ENCODE measurements at regions not wholly inside any gene's neighbourhood (a gene's known extent, or its start where the extent isn't known, plus 50 kb on each side); places are given as distances from the start of the nearest gene placed in this dataset.

GRCh38 chr6:147733686-147734085, 225.2 kb downstream of the SAMD5 start:
- H3K4me3 ChIP-seq (replicated peaks in 1 of 3; ENCODE audit: low read depth in 2 of 3, low read length in 3 of 3), result no peak overlapping the region
- no peak overlapping the region for H3K4me3 Mint-ChIP-seq
- H3K4me1 ChIP-seq (ENCODE audit: control insufficient read depth in 1 of 2, insufficient read depth in 2 of 2, low read length in 2 of 2), result no peaks in the 10 kb centered on the region
- intact Hi-C loops (cut with micrococcal nuclease), result no loop called here
- peaks cover 0 to 1% (median under 1%) of the 10 kb centered on the region in 3 donors for H3K27me3 Mint-ChIP-seq (ENCODE audit: low read depth in 3 of 3)
- H3K4me2 ChIP-seq (replicated peaks; ENCODE audit: extremely low read depth, low read length, poor library complexity, severe bottlenecking), result no peak overlapping the region
- no peaks in the 10 kb centered on the region for H3K36me3 ChIP-seq (replicated peaks in 1 of 2; ENCODE audit: control insufficient read depth in 1 of 2, insufficient read depth in 2 of 2, low read length in 2 of 2)
- no peaks in the 10 kb centered on the region for H3K4me1 Mint-ChIP-seq
- H3K9me3 ChIP-seq (replicated peaks in 1 of 2; ENCODE audit: control insufficient read depth in 1 of 2, insufficient read depth in 1 of 2, low read length in 2 of 2), result no peaks in the 10 kb centered on the region
- H3K27me3 ChIP-seq (ENCODE audit: control insufficient read depth in 2 of 2, insufficient read depth in 2 of 2, low read length in 2 of 2), result no peaks in the 10 kb centered on the region
- TF ChIP-seq, protein P1, sequence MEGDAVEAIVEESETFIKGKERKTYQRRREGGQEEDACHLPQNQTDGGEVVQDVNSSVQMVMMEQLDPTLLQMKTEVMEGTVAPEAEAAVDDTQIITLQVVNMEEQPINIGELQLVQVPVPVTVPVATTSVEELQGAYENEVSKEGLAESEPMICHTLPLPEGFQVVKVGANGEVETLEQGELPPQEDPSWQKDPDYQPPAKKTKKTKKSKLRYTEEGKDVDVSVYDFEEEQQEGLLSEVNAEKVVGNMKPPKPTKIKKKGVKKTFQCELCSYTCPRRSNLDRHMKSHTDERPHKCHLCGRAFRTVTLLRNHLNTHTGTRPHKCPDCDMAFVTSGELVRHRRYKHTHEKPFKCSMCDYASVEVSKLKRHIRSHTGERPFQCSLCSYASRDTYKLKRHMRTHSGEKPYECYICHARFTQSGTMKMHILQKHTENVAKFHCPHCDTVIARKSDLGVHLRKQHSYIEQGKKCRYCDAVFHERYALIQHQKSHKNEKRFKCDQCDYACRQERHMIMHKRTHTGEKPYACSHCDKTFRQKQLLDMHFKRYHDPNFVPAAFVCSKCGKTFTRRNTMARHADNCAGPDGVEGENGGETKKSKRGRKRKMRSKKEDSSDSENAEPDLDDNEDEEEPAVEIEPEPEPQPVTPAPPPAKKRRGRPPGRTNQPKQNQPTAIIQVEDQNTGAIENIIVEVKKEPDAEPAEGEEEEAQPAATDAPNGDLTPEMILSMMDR (IDR thresholded peaks at IDR 0.05), result no peak
- WGBS (ENCODE audit: insufficient coverage), result 100% methylated on average over 3 of the region's 5 CpGs
- H3K27ac Mint-ChIP-seq, result no peak overlapping the region
- no peak overlapping the region for H3K27ac ChIP-seq (ENCODE audit: low read depth in 1 of 2, low read length in 2 of 2)
- H4K20me1 ChIP-seq (ENCODE audit: insufficient read depth, low read length), result no peaks in the 10 kb centered on the region
- H2AFZ ChIP-seq (ENCODE audit: insufficient read depth, low read depth, low read length, poor library complexity, severe bottlenecking), result no peak overlapping the region
- no peaks in the 10 kb centered on the region for H3K36me3 Mint-ChIP-seq
- H3K79me2 ChIP-seq (ENCODE audit: insufficient read depth, low read length), result no peaks in the 10 kb centered on the region
- H3K9ac ChIP-seq (ENCODE audit: insufficient read depth, low read length, poor library complexity, severe bottlenecking), result no peak overlapping the region
- H3K9me3 Mint-ChIP-seq, result peaks cover 0 to 6% (median 0%) of the 10 kb centered on the region in 7 donors
- DNase-seq, result no peak

- no peaks in the 10 kb centered on the region for H3K79me2 ChIP-seq (ENCODE audit: insufficient read depth, low read length)
- no peaks in the 10 kb centered on the region for H3K4me1 Mint-ChIP-seq
- H3K27me3 Mint-ChIP-seq (ENCODE audit: low read depth in 3 of 3), result peaks cover under 1 to 2% (median 1%) of the 10 kb centered on the region in 3 donors
- TF ChIP-seq, protein P1 (IDR thresholded peaks at IDR 0.05), result no peak
- H2AFZ ChIP-seq (ENCODE audit: insufficient read depth, low read depth, low read length, poor library complexity, severe bottlenecking), result no peak overlapping the region
- no peak for DNase-seq
- H3K4me2 ChIP-seq (replicated peaks; ENCODE audit: extremely low read depth, low read length, poor library complexity, severe bottlenecking), result no peak overlapping the region
- peaks cover 0 to 6% (median 0%) of the 10 kb centered on the region in 7 donors for H3K9me3 Mint-ChIP-seq
- no peaks in the 10 kb centered on the region for H3K36me3 ChIP-seq (replicated peaks in 1 of 2; ENCODE audit: control insufficient read depth in 1 of 2, insufficient read depth in 2 of 2, low read length in 2 of 2)
- no peak overlapping the region for H3K9ac ChIP-seq (ENCODE audit: insufficient read depth, low read length, poor library complexity, severe bottlenecking)
- H3K4me3 Mint-ChIP-seq, result no peak overlapping the region
- no peak overlapping the region for H3K4me3 ChIP-seq (replicated peaks in 1 of 3; ENCODE audit: low read depth in 2 of 3, low read length in 3 of 3)
- H3K4me1 ChIP-seq (ENCODE audit: control insufficient read depth in 1 of 2, insufficient read depth in 2 of 2, low read length in 2 of 2), result no peaks in the 10 kb centered on the region
- no peak overlapping the region for H3K27ac Mint-ChIP-seq
- no peak overlapping the region for H3K27ac ChIP-seq (ENCODE audit: low read depth in 1 of 2, low read length in 2 of 2)
- no peaks in the 10 kb centered on the region for H3K27me3 ChIP-seq (ENCODE audit: control insufficient read depth in 2 of 2, insufficient read depth in 2 of 2, low read length in 2 of 2)
- H3K36me3 Mint-ChIP-seq, result no peaks in the 10 kb centered on the region
- H4K20me1 ChIP-seq (ENCODE audit: insufficient read depth, low read length), result no peaks in the 10 kb centered on the region
- intact Hi-C loops (cut with micrococcal nuclease), result no loop called here
- no peaks in the 10 kb centered on the region for H3K9me3 ChIP-seq (replicated peaks in 1 of 2; ENCODE audit: control insufficient read depth in 1 of 2, insufficient read depth in 1 of 2, low read length in 2 of 2)
- 88% methylated on average over 3 of the region's 8 CpGs for WGBS (ENCODE audit: insufficient coverage)
Observed at GRCh38 chr6:147734151-147734550, 225.7 kb downstream of the SAMD5 start.
